Liver (tissue), 8 donors: ENCODE measurements at regions not wholly inside any gene's neighbourhood (a gene's known extent, or its start where the extent isn't known, plus 50 kb on each side); places are given as distances from the start of the nearest gene placed in this dataset.

Experiments used
- DNase-seq: peaks from one replicate; pipeline ENCODE4 v3.0.0-alpha.2; 2017; ENCODE audit warnings: low spot score
- H3K27ac ChIP-seq, 2 donors: one replicate each; pipeline ENCODE4 v1.7.0; 2013; ENCODE audit warnings: inconsistent platforms in 2 of 2, low read length in 2 of 2, control low read depth in 1 of 2, low read depth in 1 of 2, mild to moderate bottlenecking in 1 of 2
- H3K27me3 ChIP-seq, 4 donors: one replicate each; pipeline versions ENCODE4 v1.6.1 to v1.7.0; 2013; ENCODE audit warnings: low read length in 3 of 4, inconsistent platforms in 1 of 4, mild to moderate bottlenecking in 1 of 4, moderate library complexity in 1 of 4; ENCODE audit not compliant: control insufficient read depth in 4 of 4, insufficient read depth in 4 of 4
- H3K36me3 ChIP-seq, 4 donors: one replicate each; pipeline versions ENCODE4 v1.6.1 to v1.7.0; 2013; ENCODE audit warnings: low read length in 3 of 4, mild to moderate bottlenecking in 3 of 4, low read depth in 1 of 4, moderate library complexity in 1 of 4; ENCODE audit not compliant: control insufficient read depth in 4 of 4, insufficient read depth in 3 of 4
- H3K4me1 ChIP-seq, 4 donors: one replicate each; pipeline versions ENCODE4 v1.6.1 to v1.7.0; 2013; ENCODE audit warnings: low read length in 3 of 4, mild to moderate bottlenecking in 3 of 4, moderate library complexity in 1 of 4; ENCODE audit not compliant: control insufficient read depth in 4 of 4, insufficient read depth in 4 of 4
- H3K4me3 ChIP-seq, 3 donors: one replicate each; pipeline versions ENCODE4 v1.6.1 to v1.7.0; 2013; ENCODE audit warnings: low read length in 3 of 3, control low read depth in 1 of 3, low read depth in 1 of 3, mild to moderate bottlenecking in 1 of 3
- H3K9ac ChIP-seq, 2 donors: one replicate each; pipeline ENCODE4 v1.7.0; 2013; ENCODE audit warnings: low read length in 2 of 2, mild to moderate bottlenecking in 2 of 2, moderate library complexity in 2 of 2, control low read depth in 1 of 2, low read depth in 1 of 2
- H3K9me3 ChIP-seq, 4 donors: one replicate each; pipeline versions ENCODE4 v1.6.1 to v1.7.0; 2013; ENCODE audit warnings: low read length in 3 of 4; ENCODE audit not compliant: control insufficient read depth in 4 of 4
- EGR1 ChIP-seq, 2 donors: IDR thresholded peaks; 2 replicates each; pipeline ENCODE4 v1.6.1; 2016 to 2018; ENCODE audit warnings: antibody characterized with exemption in 2 of 2, low read depth in 2 of 2
- FOXA1 ChIP-seq: IDR thresholded peaks from 2 replicates; pipeline ENCODE4 v1.6.1; 2016; ENCODE audit warnings: antibody characterized with exemption
- FOXA2 ChIP-seq: IDR thresholded peaks from 2 replicates; pipeline ENCODE4 v1.6.1; 2016; ENCODE audit warnings: antibody characterized with exemption
- GABPA ChIP-seq, 2 donors: IDR thresholded peaks in 1 of 2; conservative IDR thresholded peaks in 1 of 2; 2 replicates each; pipeline ENCODE4 v1.6.1; 2016; ENCODE audit warnings: antibody characterized with exemption in 2 of 2, mild to moderate bottlenecking in 1 of 2, moderate library complexity in 1 of 2
- HNF4A ChIP-seq, 2 donors: conservative IDR thresholded peaks; 2 replicates each; pipeline ENCODE4 v1.6.1; 2016; ENCODE audit warnings: antibody characterized with exemption in 2 of 2, mild to moderate bottlenecking in 2 of 2
- HNF4G ChIP-seq: IDR thresholded peaks from 2 replicates; pipeline ENCODE4 v1.6.1; 2016; ENCODE audit warnings: antibody characterized with exemption
- JUND ChIP-seq, 2 donors: IDR thresholded peaks; 2 replicates each; pipeline ENCODE4 v1.6.1; 2016; ENCODE audit warnings: antibody characterized with exemption in 2 of 2
- NR2F2 ChIP-seq: IDR thresholded peaks from 2 replicates; pipeline ENCODE4 v1.6.1; 2016; ENCODE audit warnings: antibody characterized with exemption
- RAD21 ChIP-seq, 2 donors: IDR thresholded peaks; 2 replicates each; pipeline ENCODE4 v1.6.1; 2016; ENCODE audit warnings: antibody characterized with exemption in 2 of 2, mild to moderate bottlenecking in 2 of 2
- RXRA ChIP-seq, 2 donors: IDR thresholded peaks; 2 replicates each; pipeline ENCODE4 v1.6.1; 2017 to 2018; ENCODE audit warnings: antibody characterized with exemption in 2 of 2, mild to moderate bottlenecking in 1 of 2
- SP1 ChIP-seq: IDR thresholded peaks from 2 replicates; pipeline ENCODE4 v1.6.1; 2018; ENCODE audit warnings: antibody characterized with exemption, mild to moderate bottlenecking
- TAF1 ChIP-seq: conservative IDR thresholded peaks from 2 replicates; pipeline ENCODE4 v1.6.1; 2016; ENCODE audit warnings: antibody characterized with exemption, mild to moderate bottlenecking
- YY1 ChIP-seq: IDR thresholded peaks from 2 replicates; pipeline ENCODE4 v1.6.1; 2016; ENCODE audit warnings: antibody characterized with exemption, mild to moderate bottlenecking
- WGBS: extraction: QIAGEN DNeasy Blood & Tissue Kit; methylation state at CpG from one replicate; pipeline ENCODE4 v1.1.7; 2013; 5-methylcytosine and 5-hydroxymethylcytosine counted together
- TF ChIP-seq, protein P1 (sequence below): IDR thresholded peaks from 2 replicates; pipeline ENCODE4 v1.6.1; 2016; ENCODE audit warnings: antibody characterized with exemption
- TF ChIP-seq, protein P2 (sequence below): IDR thresholded peaks from 2 replicates; pipeline ENCODE4 v1.6.1; 2016; ENCODE audit warnings: antibody characterized with exemption
- TF ChIP-seq, protein P3 (sequence below): IDR thresholded peaks from 2 replicates; pipeline ENCODE4 v1.6.1; 2016; ENCODE audit warnings: antibody characterized with exemption
- TF ChIP-seq, protein P4 (sequence below): fragments of 150-350 bp; IDR thresholded peaks from 2 replicates; pipeline ENCODE4 v1.5.1; 2017; ENCODE audit warnings: improper control_type of control experiment, low read depth, low read length; ENCODE audit not compliant: missing input control
- donor health status: healthy.
- donor health status: healthy.
- donor health status: healthy.
- donor health status: healthy.
- donor health status: healthy.

DNA sequence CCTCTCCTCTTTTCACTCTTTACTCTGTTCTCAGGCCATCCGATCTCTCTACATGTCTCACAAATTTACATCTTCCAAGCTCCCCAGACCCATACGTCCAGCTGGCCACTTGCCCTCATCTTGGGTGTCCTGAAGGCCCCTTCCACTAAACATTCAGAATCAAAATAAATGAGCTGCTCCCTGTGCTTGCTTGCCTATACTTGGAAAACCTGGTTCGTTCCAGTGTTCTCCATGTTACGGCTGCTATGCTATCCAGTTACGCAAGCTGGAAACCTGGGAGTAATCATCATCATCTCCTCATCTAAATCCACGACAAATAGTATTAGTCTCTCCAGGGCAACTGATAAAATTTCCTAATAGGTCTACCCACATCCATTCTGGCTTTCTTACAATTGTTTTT lies 165.0 kb upstream of the FBXL17 start:
- Histone ChIP-seq H3K4me1 (no peaks in the 10 kb centered on the region), H3K27ac (no peak overlapping the region), H3K4me3 (no peak overlapping the region), H3K27me3 (no peaks in the 10 kb centered on the region), H3K9me3 (no peaks in the 10 kb centered on the region), H3K9ac (no peak overlapping the region), H3K36me3 (no peaks in the 10 kb centered on the region)
- TF ChIP-seq FOXA1 (no peak), RXRA (IDR thresholded peaks at IDR 0.05) (no peak), FOXA2 (no peak), HNF4G (no peak), JUND (IDR thresholded peaks at IDR 0.05) (no peak), HNF4A (conservative IDR thresholded peaks at IDR 0.05) (no peak), SP1 (no peak), RAD21 (IDR thresholded peaks at IDR 0.05) (no peak), EGR1 (IDR thresholded peaks at IDR 0.05; ENCODE audit: low read depth in 2 of 2) (no peak), NR2F2 (no peak), GABPA (IDR thresholded peaks at IDR 0.05 in 1 of 2, conservative IDR thresholded peaks at IDR 0.05 in 1 of 2) (no peak), YY1 (no peak)
- TF ChIP-seq, protein P1, sequence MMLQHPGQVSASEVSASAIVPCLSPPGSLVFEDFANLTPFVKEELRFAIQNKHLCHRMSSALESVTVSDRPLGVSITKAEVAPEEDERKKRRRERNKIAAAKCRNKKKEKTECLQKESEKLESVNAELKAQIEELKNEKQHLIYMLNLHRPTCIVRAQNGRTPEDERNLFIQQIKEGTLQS = no peak
- TF ChIP-seq, protein P2, sequence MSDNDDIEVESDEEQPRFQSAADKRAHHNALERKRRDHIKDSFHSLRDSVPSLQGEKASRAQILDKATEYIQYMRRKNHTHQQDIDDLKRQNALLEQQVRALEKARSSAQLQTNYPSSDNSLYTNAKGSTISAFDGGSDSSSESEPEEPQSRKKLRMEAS = no peak
- TF ChIP-seq, protein P3, sequence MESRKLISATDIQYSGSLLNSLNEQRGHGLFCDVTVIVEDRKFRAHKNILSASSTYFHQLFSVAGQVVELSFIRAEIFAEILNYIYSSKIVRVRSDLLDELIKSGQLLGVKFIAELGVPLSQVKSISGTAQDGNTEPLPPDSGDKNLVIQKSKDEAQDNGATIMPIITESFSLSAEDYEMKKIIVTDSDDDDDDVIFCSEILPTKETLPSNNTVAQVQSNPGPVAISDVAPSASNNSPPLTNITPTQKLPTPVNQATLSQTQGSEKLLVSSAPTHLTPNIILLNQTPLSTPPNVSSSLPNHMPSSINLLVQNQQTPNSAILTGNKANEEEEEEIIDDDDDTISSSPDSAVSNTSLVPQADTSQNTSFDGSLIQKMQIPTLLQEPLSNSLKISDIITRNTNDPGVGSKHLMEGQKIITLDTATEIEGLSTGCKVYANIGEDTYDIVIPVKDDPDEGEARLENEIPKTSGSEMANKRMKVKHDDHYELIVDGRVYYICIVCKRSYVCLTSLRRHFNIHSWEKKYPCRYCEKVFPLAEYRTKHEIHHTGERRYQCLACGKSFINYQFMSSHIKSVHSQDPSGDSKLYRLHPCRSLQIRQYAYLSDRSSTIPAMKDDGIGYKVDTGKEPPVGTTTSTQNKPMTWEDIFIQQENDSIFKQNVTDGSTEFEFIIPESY = no peak
- TF ChIP-seq, protein P4, sequence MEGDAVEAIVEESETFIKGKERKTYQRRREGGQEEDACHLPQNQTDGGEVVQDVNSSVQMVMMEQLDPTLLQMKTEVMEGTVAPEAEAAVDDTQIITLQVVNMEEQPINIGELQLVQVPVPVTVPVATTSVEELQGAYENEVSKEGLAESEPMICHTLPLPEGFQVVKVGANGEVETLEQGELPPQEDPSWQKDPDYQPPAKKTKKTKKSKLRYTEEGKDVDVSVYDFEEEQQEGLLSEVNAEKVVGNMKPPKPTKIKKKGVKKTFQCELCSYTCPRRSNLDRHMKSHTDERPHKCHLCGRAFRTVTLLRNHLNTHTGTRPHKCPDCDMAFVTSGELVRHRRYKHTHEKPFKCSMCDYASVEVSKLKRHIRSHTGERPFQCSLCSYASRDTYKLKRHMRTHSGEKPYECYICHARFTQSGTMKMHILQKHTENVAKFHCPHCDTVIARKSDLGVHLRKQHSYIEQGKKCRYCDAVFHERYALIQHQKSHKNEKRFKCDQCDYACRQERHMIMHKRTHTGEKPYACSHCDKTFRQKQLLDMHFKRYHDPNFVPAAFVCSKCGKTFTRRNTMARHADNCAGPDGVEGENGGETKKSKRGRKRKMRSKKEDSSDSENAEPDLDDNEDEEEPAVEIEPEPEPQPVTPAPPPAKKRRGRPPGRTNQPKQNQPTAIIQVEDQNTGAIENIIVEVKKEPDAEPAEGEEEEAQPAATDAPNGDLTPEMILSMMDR = no peak
- DNase-seq = no peak
- 82% methylated on average over 6 of the region's 6 CpGs for WGBS

DNA sequence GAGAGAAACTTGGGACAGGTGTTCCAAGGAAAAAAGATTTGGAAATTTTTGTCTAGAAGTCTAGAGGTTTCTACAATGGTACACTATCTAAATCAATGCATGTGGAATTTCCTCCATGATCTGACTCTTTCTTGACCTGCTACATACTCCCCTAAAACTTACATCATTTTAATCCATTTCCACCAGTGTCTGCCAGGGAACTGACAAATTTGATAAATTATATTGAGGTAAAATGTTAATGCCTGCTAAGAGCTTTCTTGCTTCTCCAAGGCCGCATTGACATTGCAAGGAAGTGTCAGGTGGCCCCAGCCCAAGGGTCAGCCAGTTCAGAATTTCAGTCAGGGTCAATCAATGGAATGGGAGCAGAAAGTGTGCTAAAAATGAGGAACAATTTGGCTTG lies 163.4 kb upstream of the FBXL17 start:
- 0% methylated on average over 1 of the region's 1 CpG for WGBS
- Histone ChIP-seq H3K9ac (no peak overlapping the region), H3K27ac (no peak overlapping the region), H3K4me3 (no peak overlapping the region), H3K9me3 (no peaks in the 10 kb centered on the region), H3K4me1 (no peaks in the 10 kb centered on the region), H3K27me3 (no peaks in the 10 kb centered on the region), H3K36me3 (no peaks in the 10 kb centered on the region)
- no peak for TF ChIP-seq YY1
- TF ChIP-seq NR2F2 = peak; percentile 35
- DNase-seq = no peak

DNA sequence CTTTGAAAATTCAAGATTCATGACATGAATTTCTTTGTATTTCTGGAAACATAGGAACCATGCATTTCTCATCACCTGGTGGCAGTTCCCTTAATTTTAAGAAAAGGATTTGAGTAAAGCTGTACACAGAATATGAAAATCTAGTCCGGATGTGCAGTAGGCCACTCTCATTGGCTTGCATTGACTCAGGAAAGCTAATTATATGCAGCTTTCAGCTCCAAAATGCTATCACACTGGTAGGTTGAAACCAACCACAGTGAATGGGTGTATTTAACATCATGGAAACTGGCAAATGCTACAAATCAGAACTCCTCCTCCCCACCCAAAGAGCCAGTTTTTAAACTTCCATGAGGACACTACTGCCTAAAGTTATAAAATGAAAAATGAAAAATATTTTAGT lies 161.6 kb upstream of the FBXL17 start:
- no peak for DNase-seq
- no peaks in the 10 kb centered on the region for H3K27me3 ChIP-seq
- WGBS = 67% methylated on average over 1 of the region's 1 CpG
- H3K27ac ChIP-seq = no peak overlapping the region
- no peaks in the 10 kb centered on the region for H3K4me1 ChIP-seq
- H3K9me3 ChIP-seq = no peaks in the 10 kb centered on the region
- no peak for TF ChIP-seq TAF1
- no peak overlapping the region for H3K9ac ChIP-seq
- no peaks in the 10 kb centered on the region for H3K36me3 ChIP-seq
- H3K4me3 ChIP-seq = no peak overlapping the region
